K562 (cell line): ENCODE measurements at regions not wholly inside any gene's neighbourhood (a gene's known extent, or its start where the extent isn't known, plus 50 kb on each side); places are given as distances from the start of the nearest gene placed in this dataset.
A peak's percentile ranks its signal among the peaks of the same experiment; 100 is the strongest.
"Not testable (repeated sequence)": the region's sequence is repeated elsewhere in the genome, so short reads cannot be mapped to it uniquely, and the experiment has no call there.

Source experiments
- ATAC-seq: fragments of 200-7000 bp; cut with Tn5 transposase; 3 replicates; pipeline ENCODE4 v1.9.1; 2020; ENCODE audit warnings: moderate library complexity
- BruUV-seq: library from RNA; stranded (reverse); fragments of 400-500 nt; replicated peaks from 2 replicates; lab custom pipeline; 2021; lab: Mats Ljungman, UMichigan
- CTCF ChIA-PET: fragments of 300-600 bp; formaldehyde crosslinking; extraction: SDS; loops from one replicate; lab custom pipeline; 2021; ENCODE audit warnings: low intra/inter-chr PET ratio; lab: Yijun Ruan, JAX
- POLR2A ChIA-PET: fragments of 300-600, 350-650 bp; sonication (Branson Sonifier 250); formaldehyde crosslinking; extraction: SDS; loops from one replicate; lab custom pipeline; 2021; ENCODE audit warnings: antibody characterized with exemption, inconsistent platforms; lab: Yijun Ruan, JAX
- DNase-seq, 4 experiments: peaks; one replicate each; pipeline versions ENCODE4 v3.0.0 to v3.0.0-alpha.2; 2011 to 2018; ENCODE audit warnings: low spot score in 3 of 4, mixed read lengths in 3 of 4; ENCODE audit errors: extremely low read depth in 1 of 4
- FAIRE-seq: peaks from 2 replicates; lab custom pipeline; 2011; peaks lifted over from hg19 to GRCh38; lab: Jason Lieb, UNC
- H2AFZ ChIP-seq: 2 replicates; pipeline ENCODE4 v1.6.0; 2011; ENCODE audit warnings: low read depth, low read length, control low read depth, inconsistent platforms
- H3K27ac ChIP-seq: fragments of 200-600 bp; 3 replicates; pipeline ENCODE4 v1.8.0; 2011; ENCODE audit warnings: low read depth, mild to moderate bottlenecking, control low read depth, inconsistent platforms, low read length, moderate library complexity, mixed read lengths; ENCODE audit errors: extremely low read depth
- H3K27me3 ChIP-seq, 2 experiments: fragments of 300-600 bp in 1 of 2; 2 replicates in 1 of 2; 3 replicates in 1 of 2; pipeline versions ENCODE4 v1.6.0 to v1.8.0; 2011; ENCODE audit warnings: inconsistent platforms in 2 of 2, low read length in 2 of 2, mild to moderate bottlenecking in 1 of 2, mixed read lengths in 1 of 2, moderate library complexity in 1 of 2; ENCODE audit not compliant: control insufficient read depth in 2 of 2, insufficient read depth in 2 of 2
- H3K36me3 ChIP-seq: fragments of 300-600 bp; 3 replicates; pipeline ENCODE4 v1.8.0; 2011; ENCODE audit warnings: mild to moderate bottlenecking, low read length, inconsistent platforms; ENCODE audit not compliant: control insufficient read depth, insufficient read depth
- H3K4me1 ChIP-seq, 2 experiments: fragments of 200-600 bp in 1 of 2; replicated peaks in 1 of 2; 2 replicates in 1 of 2; 3 replicates in 1 of 2; pipeline versions ENCODE4 v1.5.1 to v1.8.0; 2011; ENCODE audit warnings: inconsistent platforms in 2 of 2, low read length in 2 of 2, mild to moderate bottlenecking in 1 of 2, mixed read lengths in 1 of 2, moderate library complexity in 1 of 2; ENCODE audit not compliant: control insufficient read depth in 2 of 2, insufficient read depth in 2 of 2
- H3K4me2 ChIP-seq: 2 replicates; pipeline ENCODE4 v1.6.1; 2011; ENCODE audit warnings: low read length, control low read depth, inconsistent platforms, mixed read lengths; ENCODE audit not compliant: insufficient read depth
- H3K4me3 ChIP-seq: fragments of 200-600 bp; sonication (generic), shearing (Covaris generic); 2 replicates; pipeline ENCODE4 v1.5.1; 2016; ENCODE audit warnings: control low read depth, inconsistent platforms
- H3K79me2 ChIP-seq: fragments of 200-600 bp; 3 replicates; pipeline ENCODE4 v1.8.0; 2011; ENCODE audit warnings: low read length, inconsistent platforms; ENCODE audit not compliant: control insufficient read depth, insufficient read depth
- H3K9ac ChIP-seq, 2 experiments: 2 replicates each; pipeline versions ENCODE4 v1.6.0 to v1.6.1; 2011; ENCODE audit warnings: low read depth in 2 of 2, low read length in 2 of 2, control low read depth in 1 of 2, inconsistent platforms in 1 of 2, mild to moderate bottlenecking in 1 of 2, mixed read lengths in 1 of 2; ENCODE audit not compliant: insufficient read depth in 1 of 2
- H3K9me1 ChIP-seq: one replicate; pipeline ENCODE4 v1.6.0; 2011; ENCODE audit warnings: inconsistent platforms, mild to moderate bottlenecking, low read length, moderate library complexity; ENCODE audit not compliant: control insufficient read depth, insufficient read depth
- H3K9me3 ChIP-seq: replicated peaks from 2 replicates; pipeline ENCODE4 v1.5.1; 2011; ENCODE audit warnings: low read depth, low read length, inconsistent platforms; ENCODE audit not compliant: control insufficient read depth, insufficient read depth
- H4K20me1 ChIP-seq: replicated peaks from 2 replicates; pipeline ENCODE4 v1.6.1; 2011; ENCODE audit warnings: low read length, inconsistent platforms, mixed read lengths; ENCODE audit not compliant: control insufficient read depth, insufficient read depth
- ARID1B ChIP-seq: fragments of 450-650 bp; IDR thresholded peaks from 2 replicates; pipeline ENCODE4 v1.6.1; 2016; ENCODE audit warnings: antibody characterized with exemption, mild to moderate bottlenecking, inconsistent platforms
- CBFA2T2 ChIP-seq: fragments of 450-650 bp; conservative IDR thresholded peaks from 2 replicates; pipeline ENCODE4 v1.6.1; 2017; ENCODE audit warnings: mild to moderate bottlenecking
- CBFA2T3 ChIP-seq: fragments of 450-650 bp; IDR thresholded peaks from 2 replicates; pipeline ENCODE4 v1.6.1; 2017
- CXXC5 ChIP-seq: fragments of 250-450 bp; sonication (Bioruptor Pico); IDR thresholded peaks from 2 replicates; pipeline ENCODE4 v1.8.0; 2022; ENCODE audit warnings: inconsistent platforms, mild to moderate bottlenecking, moderate library complexity
- EP300 ChIP-seq: IDR thresholded peaks from 2 replicates; pipeline ENCODE4 v1.6.1; 2012; ENCODE audit warnings: low read length, improper control_type of control experiment
- KLF16 ChIP-seq: IDR thresholded peaks from 2 replicates; pipeline ENCODE4 v1.6.1; 2016; ENCODE audit warnings: antibody characterized with exemption
- NCOR1 ChIP-seq: fragments of 450-650 bp; IDR thresholded peaks from 2 replicates; pipeline ENCODE4 v1.6.1; 2016; ENCODE audit warnings: mild to moderate bottlenecking, moderate library complexity
- PML ChIP-seq: IDR thresholded peaks from 2 replicates; pipeline ENCODE4 v1.6.1; 2012; ENCODE audit warnings: low read length, inconsistent platforms
- RCOR1 ChIP-seq, 2 experiments: IDR thresholded peaks; 2 replicates each; pipeline ENCODE4 v1.6.1; 2012; ENCODE audit warnings: low read depth in 2 of 2, low read length in 2 of 2, borderline replicate concordance in 1 of 2, improper control_type of control experiment in 1 of 2
- TAL1 ChIP-seq: fragments of 450-650 bp; IDR thresholded peaks from 2 replicates; pipeline ENCODE4 v1.6.1; 2016; ENCODE audit warnings: mild to moderate bottlenecking
- TCF3 ChIP-seq: sonication (generic); formaldehyde crosslinking; IDR thresholded peaks from 2 replicates; pipeline ENCODE4 v1.4.0; 2020; ENCODE audit warnings: mild to moderate bottlenecking, missing genetic modification reagents
- TEAD4 ChIP-seq, 2 experiments: sonication (generic) in 1 of 2; formaldehyde crosslinking in 1 of 2; IDR thresholded peaks; 2 replicates each; pipeline versions ENCODE4 v1.6.1 to v1.8.0; 2012 to 2022; ENCODE audit warnings: borderline replicate concordance in 1 of 2, inconsistent platforms in 1 of 2, low read length in 1 of 2, mild to moderate bottlenecking in 1 of 2, missing genetic modification reagents in 1 of 2
- WGBS: fragments of 100-300 bp; shearing (Covaris generic); methylation state at CpG from one replicate; pipeline ENCODE4 v1.1.6; 2016; ENCODE audit warnings: low coverage, mixed read lengths; ENCODE audit not compliant: insufficient coverage; ENCODE audit errors: missing lambda C conversion rate; 5-methylcytosine and 5-hydroxymethylcytosine counted together
- in situ Hi-C: fragments of 300-500 bp; cut with MboI; formaldehyde crosslinking; loops from 4 replicates; pipeline ENCODE4 v1.15.0; 2018; ENCODE audit warnings: inconsistent platforms, mixed read lengths
- intact Hi-C: fragments of 100-400 bp; cut with micrococcal nuclease; formaldehyde crosslinking; loops from 2 replicates; pipeline ENCODE4 v1.14.2; 2022
- TF ChIP-seq, protein P1 (sequence below): fragments of 200-800 bp; sonication (Bioruptor generic); IDR thresholded peaks from 2 replicates; pipeline ENCODE4 v1.6.1; 2017; ENCODE audit warnings: missing genetic modification characterization, missing compliant biosample characterization

- H3K9me1 ChIP-seq; CTCF ChIA-PET; POLR2A ChIA-PET; H3K9ac ChIP-seq; in situ Hi-C loops; H3K9me3 ChIP-seq; H2AFZ ChIP-seq; ATAC-seq; H3K4me2 ChIP-seq; intact Hi-C loops; H3K79me2 ChIP-seq; H3K4me1 ChIP-seq; H3K36me3 ChIP-seq; H3K27me3 ChIP-seq; BruUV-seq; H4K20me1 ChIP-seq; H3K4me3 ChIP-seq; TF ChIP-seq TEAD4 (CRISPR knock-in tag; IDR thresholded peaks at IDR 0.05; ENCODE audit: borderline replicate concordance): not testable (repeated sequence)
- DNase-seq (peak in 2 of 4 experiments; percentile 9 to 59), FAIRE-seq (peak; percentile 44)
- H3K27ac ChIP-seq: 0 out of 3 replicates have a peak overlapping the region, but pooled peaks have one; percentile 17
- TF ChIP-seq CXXC5 (CRISPR knock-in tag): 0 out of 2 replicates have a peak, but pooled peaks have one; percentile 16
- 0 out of 4 replicates have a peak, but pooled peaks of 1 of the 2 experiments have one; percentile 33 for TF ChIP-seq RCOR1 (IDR thresholded peaks at IDR 0.05; ENCODE audit: borderline replicate concordance in 1 of 2, low read depth in 2 of 2, low read length in 2 of 2)
- peak; percentile 59 for TF ChIP-seq TAL1
- TF ChIP-seq ARID1B: peak; percentile 65
- peak; percentile 31; the same call in 1 of the 2 replicates for TF ChIP-seq KLF16
- TF ChIP-seq EP300: 0 out of 2 replicates have a peak, but pooled peaks have one; percentile 31
- peak; percentile 73 for TF ChIP-seq TEAD4 (IDR thresholded peaks at IDR 0.05; ENCODE audit: low read length)
- TF ChIP-seq TCF3 (CRISPR knock-in tag): peak; percentile 42; the same call in 1 of the 2 replicates
- peak; percentile 32; the same call in 1 of the 2 replicates for TF ChIP-seq PML
- TF ChIP-seq CBFA2T3: peak; percentile 73
- TF ChIP-seq CBFA2T2: peak; percentile 65
- TF ChIP-seq NCOR1: peak; percentile 29; the same call in 1 of the 2 replicates
- TF ChIP-seq, protein P1, sequence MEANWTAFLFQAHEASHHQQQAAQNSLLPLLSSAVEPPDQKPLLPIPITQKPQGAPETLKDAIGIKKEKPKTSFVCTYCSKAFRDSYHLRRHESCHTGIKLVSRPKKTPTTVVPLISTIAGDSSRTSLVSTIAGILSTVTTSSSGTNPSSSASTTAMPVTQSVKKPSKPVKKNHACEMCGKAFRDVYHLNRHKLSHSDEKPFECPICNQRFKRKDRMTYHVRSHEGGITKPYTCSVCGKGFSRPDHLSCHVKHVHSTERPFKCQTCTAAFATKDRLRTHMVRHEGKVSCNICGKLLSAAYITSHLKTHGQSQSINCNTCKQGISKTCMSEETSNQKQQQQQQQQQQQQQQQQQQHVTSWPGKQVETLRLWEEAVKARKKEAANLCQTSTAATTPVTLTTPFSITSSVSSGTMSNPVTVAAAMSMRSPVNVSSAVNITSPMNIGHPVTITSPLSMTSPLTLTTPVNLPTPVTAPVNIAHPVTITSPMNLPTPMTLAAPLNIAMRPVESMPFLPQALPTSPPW (CRISPR knock-in tag): 0 out of 2 replicates have a peak, but pooled peaks have one; percentile 15
- 0% methylated on average over 4 of the region's 4 CpGs for WGBS
These were observed 168.7 kb downstream of the KBTBD2 start for GRCh38 chr7:32722837-32723236.
